Ishikawa (cell line): ENCODE measurements at regions not wholly inside any gene's neighbourhood (a gene's known extent, or its start where the extent isn't known, plus 50 kb on each side); places are given as distances from the start of the nearest gene placed in this dataset.

ENCODE experiments used
- CEBPB ChIP-seq: IDR thresholded peaks from 2 replicates; pipeline ENCODE4 v1.6.1; 2012
- CREB1 ChIP-seq: IDR thresholded peaks from 2 replicates; pipeline ENCODE4 v1.6.1; 2012; ENCODE audit warnings: low read depth
- EGR1 ChIP-seq: IDR thresholded peaks from 2 replicates; pipeline ENCODE4 v1.6.1; 2012
- EP300 ChIP-seq: IDR thresholded peaks from 2 replicates; pipeline ENCODE4 v1.6.1; 2012; ENCODE audit warnings: borderline replicate concordance
- FOXM1 ChIP-seq: IDR thresholded peaks from 2 replicates; pipeline ENCODE4 v1.6.1; 2012; ENCODE audit warnings: low read depth, borderline replicate concordance
- MAX ChIP-seq: IDR thresholded peaks from 2 replicates; pipeline ENCODE4 v1.6.1; 2012
- NFIC ChIP-seq: IDR thresholded peaks from 2 replicates; pipeline ENCODE4 v1.6.1; 2012
- RAD21 ChIP-seq: IDR thresholded peaks from 2 replicates; pipeline ENCODE4 v1.6.1; 2012; ENCODE audit warnings: low read depth
- REST ChIP-seq: IDR thresholded peaks from 2 replicates; pipeline ENCODE4 v1.6.1; 2012; ENCODE audit warnings: low read depth, mild to moderate bottlenecking
- TAF1 ChIP-seq: IDR thresholded peaks from 2 replicates; pipeline ENCODE4 v1.6.1; 2012; ENCODE audit warnings: low read depth, mild to moderate bottlenecking
- TCF12 ChIP-seq: IDR thresholded peaks from 2 replicates; pipeline ENCODE4 v1.6.1; 2012; ENCODE audit warnings: low read depth
- TEAD4 ChIP-seq: IDR thresholded peaks from 2 replicates; pipeline ENCODE4 v1.6.1; 2012
- USF1 ChIP-seq: IDR thresholded peaks from 2 replicates; pipeline ENCODE4 v1.6.1; 2012
- YY1 ChIP-seq: IDR thresholded peaks from 2 replicates; pipeline ENCODE4 v1.6.1; 2012; ENCODE audit warnings: low read depth
- ZBTB7A ChIP-seq: IDR thresholded peaks from 2 replicates; pipeline ENCODE4 v1.6.1; 2012; ENCODE audit warnings: low read depth

GRCh38 chr6:113496166-113496565 lies 361.0 kb upstream of the MARCKS start:
- no peak for TF ChIP-seq EGR1
- TF ChIP-seq CREB1 = no peak
- TF ChIP-seq NFIC = no peak
- TF ChIP-seq EP300 = no peak
- no peak for TF ChIP-seq ZBTB7A
- no peak for TF ChIP-seq RAD21
- no peak for TF ChIP-seq CEBPB
- no peak for TF ChIP-seq USF1
- TF ChIP-seq TAF1 = no peak
- no peak for TF ChIP-seq YY1
- TF ChIP-seq FOXM1 = no peak
- TF ChIP-seq TEAD4 = no peak

GRCh38 chr6:113500221-113500620 lies 356.9 kb upstream of the MARCKS start:
- TF ChIP-seq FOXM1 (no peak), MAX (no peak), EP300 (no peak), CREB1 (no peak), TEAD4 (no peak), YY1 (no peak), NFIC (no peak), EGR1 (no peak), ZBTB7A (no peak), RAD21 (no peak), TAF1 (no peak), USF1 (no peak)

GRCh38 chr6:113505084-113505699 lies 352.0 kb upstream of the MARCKS start:
- no peak for TF ChIP-seq NFIC
- no peak for TF ChIP-seq REST

- TF ChIP-seq RAD21 = no peak
- TF ChIP-seq EP300 = no peak
- TF ChIP-seq TCF12 = no peak
- no peak for TF ChIP-seq CREB1
- TF ChIP-seq TEAD4 = no peak
- no peak for TF ChIP-seq USF1
Observed at GRCh38 chr6:113508249-113508648, 348.9 kb upstream of the MARCKS start.

- no peak for TF ChIP-seq MAX
- TF ChIP-seq CEBPB = no peak
- no peak for TF ChIP-seq USF1
- no peak for TF ChIP-seq TCF12
Observed at GRCh38 chr6:113511100-113511499, 346.0 kb upstream of the MARCKS start.

GRCh38 chr6:113512576-113512975 lies 344.6 kb upstream of the MARCKS start:
- TF ChIP-seq CEBPB = no peak
- no peak for TF ChIP-seq EP300
- no peak for TF ChIP-seq FOXM1
- no peak for TF ChIP-seq YY1
- TF ChIP-seq ZBTB7A = no peak
- no peak for TF ChIP-seq RAD21
- TF ChIP-seq EGR1 = no peak
- TF ChIP-seq CREB1 = no peak
- no peak for TF ChIP-seq NFIC
- TF ChIP-seq TEAD4 = no peak
- no peak for TF ChIP-seq TCF12
- no peak for TF ChIP-seq TAF1

GRCh38 chr6:113513086-113513485 lies 344.1 kb upstream of the MARCKS start:
- TF ChIP-seq TEAD4 = no peak
- TF ChIP-seq MAX = no peak
- TF ChIP-seq REST = no peak
- no peak for TF ChIP-seq CEBPB
- TF ChIP-seq TCF12 = no peak
- no peak for TF ChIP-seq USF1
- TF ChIP-seq EGR1 = no peak
- no peak for TF ChIP-seq CREB1
- TF ChIP-seq NFIC = no peak
- TF ChIP-seq EP300 = no peak
- TF ChIP-seq YY1 = no peak
- no peak for TF ChIP-seq FOXM1
- no peak for TF ChIP-seq ZBTB7A
